Ascending aorta (tissue), 2 donors: ENCODE measurements at regions not wholly inside any gene's neighbourhood (a gene's known extent, or its start where the extent isn't known, plus 50 kb on each side); places are given as distances from the start of the nearest gene placed in this dataset.
A peak's percentile ranks its signal among the peaks of the same experiment; 100 is the strongest.
"Not testable (repeated sequence)": the region's sequence is repeated elsewhere in the genome, so short reads cannot be mapped to it uniquely, and the experiment has no call there.

Source experiments
- DNase-seq, 2 donors: peaks; one replicate each; pipeline ENCODE4 v3.0.0-alpha.2; 2019; ENCODE audit warnings: low spot score in 2 of 2
- H3K27ac ChIP-seq, 2 donors: fragments of 200-600 bp; sonication (generic); one replicate each; pipeline ENCODE4 v1.5.1; 2016 to 2017; ENCODE audit warnings: mild to moderate bottlenecking in 1 of 2
- H3K27me3 ChIP-seq: fragments of 200-600 bp; sonication (generic); one replicate; pipeline ENCODE4 v1.5.1; 2017
- H3K36me3 ChIP-seq, 2 donors: fragments of 200-600 bp; sonication (generic); one replicate each; pipeline ENCODE4 v1.5.1; 2016
- H3K4me1 ChIP-seq, 2 donors: fragments of 200-600 bp; sonication (generic); one replicate each; pipeline ENCODE4 v1.5.1; 2016 to 2017; ENCODE audit warnings: mild to moderate bottlenecking in 1 of 2
- H3K4me3 ChIP-seq, 2 donors: fragments of 200-600 bp; sonication (generic); one replicate each; pipeline ENCODE4 v1.5.1; 2016 to 2017; ENCODE audit warnings: mild to moderate bottlenecking in 1 of 2
- H3K9me3 ChIP-seq, 2 donors: fragments of 200-600 bp; sonication (generic); one replicate each; pipeline ENCODE4 v1.5.1; 2016
- CTCF ChIP-seq, 3 experiments: fragments of 200-600 bp in 2 of 3; fragments of 450-650 bp in 1 of 3; sonication (generic) in 2 of 3; IDR thresholded peaks; one replicate each; pipeline ENCODE4 v1.5.1; 2016 to 2019; ENCODE audit warnings: antibody characterized with exemption in 3 of 3, mild to moderate bottlenecking in 1 of 3, moderate library complexity in 1 of 3
- intact Hi-C: fragments of 100-400 bp; cut with DNase I; formaldehyde crosslinking; loops from one replicate; pipeline ENCODE4 v1.15.1; 2023

GRCh38 chr10:30726783-30727414 lies 97.3 kb upstream of the LYZL2 start:
- not testable (repeated sequence) for H3K27me3 ChIP-seq, H3K4me3 ChIP-seq, H3K36me3 ChIP-seq, H3K9me3 ChIP-seq, H3K4me1 ChIP-seq, H3K27ac ChIP-seq
- TF ChIP-seq CTCF (IDR thresholded peaks at IDR 0.05), result peak; percentile 13 to 61 (median 47)
- DNase-seq, result peak in 1 of 2 donors; percentile 88
- intact Hi-C loops, result loop anchor here (2.0 to 5.0 kb wide), 2 partner anchors 875 to 1082 kb away; no protein-coding TSS in a partner anchor

- Histone ChIP-seq H3K9me3 (no peaks in the 10 kb centered on the region), H3K27me3 (no peaks in the 10 kb centered on the region), H3K4me1 (peaks cover 0 to 2% of the 10 kb centered on the region in 2 donors), H3K27ac (no peak overlapping the region), H3K4me3 (no peak overlapping the region), H3K36me3 (no peaks in the 10 kb centered on the region)
- DNase-seq, result no peak
- TF ChIP-seq CTCF (IDR thresholded peaks at IDR 0.05), result no peak
- intact Hi-C loops, result loop anchor here (2.0 to 5.0 kb wide), 2 partner anchors 877 to 1083 kb away; no protein-coding TSS in a partner anchor
These were observed 96.1 kb upstream of the LYZL2 start for GRCh38 chr10:30725661-30726060.

GRCh38 chr10:30724296-30724695 lies 94.7 kb upstream of the LYZL2 start:
- no peak for TF ChIP-seq CTCF (IDR thresholded peaks at IDR 0.05)
- no peak overlapping the region for H3K27ac ChIP-seq
- H3K9me3 ChIP-seq, result no peaks in the 10 kb centered on the region
- intact Hi-C loops, result no loop called here
- no peaks in the 10 kb centered on the region for H3K36me3 ChIP-seq
- no peak overlapping the region for H3K4me3 ChIP-seq
- H3K27me3 ChIP-seq, result no peaks in the 10 kb centered on the region
- no peak for DNase-seq
- H3K4me1 ChIP-seq, result peaks cover 0 to 2% of the 10 kb centered on the region in 2 donors

- no peak overlapping the region for H3K4me3 ChIP-seq
These were observed 93.5 kb upstream of the LYZL2 start for GRCh38 chr10:30722956-30723620.

GRCh38 chr10:30719832-30720231 lies 90.3 kb upstream of the LYZL2 start:
- DNase-seq, result no peak
- Histone ChIP-seq H3K9me3 (no peaks in the 10 kb centered on the region), H3K27me3 (no peaks in the 10 kb centered on the region), H3K27ac (no peak overlapping the region), H3K4me1 (no peaks in the 10 kb centered on the region), H3K36me3 (no peaks in the 10 kb centered on the region), H3K4me3 (no peak overlapping the region)
- intact Hi-C loops, result no loop called here
- no peak for TF ChIP-seq CTCF (IDR thresholded peaks at IDR 0.05)

More at GRCh38 chr10:30722956-30723620, 93.5 kb upstream of the LYZL2 start:
- DNase-seq, result no peak
- intact Hi-C loops, result no loop called here
- peaks cover 0 to 2% of the 10 kb centered on the region in 2 donors for H3K4me1 ChIP-seq
- no peaks in the 10 kb centered on the region for H3K36me3 ChIP-seq
- no peaks in the 10 kb centered on the region for H3K9me3 ChIP-seq
- no peaks in the 10 kb centered on the region for H3K27me3 ChIP-seq
- no peak for TF ChIP-seq CTCF (IDR thresholded peaks at IDR 0.05)
- no peak overlapping the region for H3K27ac ChIP-seq
